ENCODE measurements at regions not wholly inside any gene's neighbourhood (a gene's known extent, or its start where the extent isn't known, plus 50 kb on each side); places are given as distances from the start of the nearest gene placed in this dataset.

DNA sequence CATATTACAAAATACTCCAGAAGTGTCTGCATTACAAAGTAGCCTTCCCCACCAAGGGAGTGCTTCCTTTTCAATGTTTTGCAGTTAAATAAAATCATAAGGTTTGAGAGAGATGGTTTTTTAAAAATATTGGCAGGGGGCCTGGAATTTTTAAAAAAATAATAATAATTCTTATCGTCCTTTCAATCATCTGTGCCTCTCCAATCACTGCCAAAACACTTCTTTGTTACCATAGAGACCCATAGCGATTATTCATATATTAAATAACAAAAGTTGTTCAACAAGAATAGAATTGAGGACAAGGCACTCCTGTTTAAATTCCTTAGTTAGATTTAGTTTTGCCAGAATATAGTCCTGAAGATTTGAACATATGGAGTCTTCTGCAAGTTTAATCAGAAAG lies 203.1 kb downstream of the FAT4 start:
- DNase-seq (ENCODE audit: low spot score) = no peak

DNA sequence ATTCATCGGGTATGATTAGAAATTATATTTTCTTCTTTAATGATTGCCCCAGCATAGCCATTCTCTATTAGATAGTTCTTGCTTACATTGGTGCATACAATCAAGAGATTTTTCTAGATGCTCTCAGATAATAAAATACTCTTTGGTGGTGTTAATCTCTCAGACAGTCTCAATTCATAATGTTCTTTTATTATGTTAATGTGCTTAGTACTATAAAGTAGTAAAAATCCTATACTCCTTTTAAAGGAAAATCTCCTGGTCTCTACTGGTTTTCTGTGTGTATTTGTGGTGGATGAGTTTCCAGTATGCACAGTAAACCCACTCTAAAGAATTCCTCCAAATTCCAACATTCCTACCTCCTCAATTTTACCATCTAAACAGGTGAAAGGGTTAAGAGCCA lies 203.5 kb downstream of the FAT4 start:
- no peak for DNase-seq (ENCODE audit: low spot score)

DNA sequence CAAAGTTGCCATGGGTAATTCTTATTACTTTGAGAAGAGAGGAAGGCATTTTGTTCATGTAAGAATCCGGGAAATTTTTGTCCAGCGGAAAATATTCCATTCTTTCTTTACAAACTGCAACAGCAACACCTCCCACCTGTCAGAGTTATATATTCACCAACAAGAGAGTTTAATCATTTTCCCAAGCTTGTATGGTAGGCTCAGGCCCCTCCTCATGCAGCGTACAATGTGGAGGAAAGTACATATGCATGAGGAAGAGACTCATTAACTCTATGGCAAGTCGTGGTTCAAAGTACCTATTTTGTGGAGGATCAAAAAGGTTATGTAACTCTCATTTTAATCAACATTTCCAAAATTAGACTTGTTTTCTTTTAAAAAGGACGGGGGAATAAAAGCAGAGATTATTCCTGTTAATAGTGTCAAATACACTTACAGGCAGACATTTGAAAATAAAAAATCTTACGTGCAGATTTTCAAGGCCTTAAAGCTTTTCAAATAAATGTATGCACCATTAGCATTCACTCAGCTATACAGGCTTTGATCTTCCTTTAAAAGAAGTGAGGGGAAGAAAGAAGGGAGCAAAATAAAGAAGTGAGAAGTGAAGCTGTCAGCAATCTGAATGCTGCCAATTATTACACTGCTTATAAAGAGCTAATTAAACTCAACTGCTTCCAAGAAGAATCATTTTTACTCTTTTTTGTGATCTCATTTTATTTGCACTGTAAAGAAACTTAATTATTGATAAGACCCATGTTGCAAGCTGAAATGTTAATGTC lies 204.8 kb downstream of the FAT4 start:
- no peak for DNase-seq (ENCODE audit: low spot score)

DNA sequence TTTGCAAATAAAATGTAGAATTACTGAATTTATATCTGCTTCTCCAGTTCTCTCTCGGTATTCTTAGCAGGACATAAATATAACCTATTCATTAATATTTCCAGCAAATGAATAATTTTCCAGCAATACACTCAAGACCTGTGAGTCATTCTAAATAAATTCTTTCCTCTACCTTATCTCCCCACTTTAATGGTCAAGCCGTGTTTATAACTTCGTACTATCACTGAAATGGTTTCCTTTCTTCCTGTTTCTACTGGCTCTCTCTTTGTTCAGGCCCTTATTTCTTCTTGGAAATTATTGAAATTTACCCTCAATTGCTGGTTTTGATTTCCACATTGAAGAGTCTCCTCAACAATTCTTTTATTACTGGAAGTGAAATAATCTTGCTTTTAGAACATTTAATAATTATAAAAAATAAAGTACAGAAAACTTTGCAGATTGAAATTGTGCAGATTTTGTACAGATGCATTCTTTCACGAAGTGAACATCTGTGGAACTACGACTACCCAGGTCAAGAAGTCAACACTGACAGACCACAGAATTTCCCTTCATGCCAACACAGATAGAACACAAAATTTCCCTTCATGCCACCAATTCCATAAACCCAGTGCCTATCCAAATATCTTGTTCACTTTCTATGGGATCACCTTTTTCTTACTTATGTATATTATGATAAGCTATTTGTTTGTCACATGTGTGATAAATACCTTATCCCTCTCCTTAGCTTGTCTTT lies 205.7 kb downstream of the FAT4 start:
- no peak for DNase-seq (ENCODE audit: low spot score)

DNA sequence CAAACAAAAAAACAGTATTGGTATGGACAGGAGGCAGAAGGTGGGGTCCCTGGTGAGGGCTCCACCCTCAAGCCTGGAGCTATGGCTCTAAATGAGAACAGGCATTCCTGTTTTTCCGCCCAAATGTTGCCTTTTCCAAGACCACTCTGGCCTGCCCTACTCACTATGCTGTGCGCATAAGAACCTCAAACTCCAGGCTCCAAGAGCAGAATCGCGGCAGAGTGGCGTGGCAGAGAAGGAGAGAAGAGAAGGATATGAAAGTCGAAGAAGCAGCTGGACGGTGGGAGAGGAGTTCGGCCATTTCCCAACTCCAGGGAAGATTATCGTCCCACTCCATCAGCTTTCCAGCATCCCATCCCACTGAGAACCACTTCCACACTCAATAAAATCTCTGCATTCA lies 207.8 kb downstream of the FAT4 start:
- DNase-seq (ENCODE audit: low spot score) = no peak

DNA sequence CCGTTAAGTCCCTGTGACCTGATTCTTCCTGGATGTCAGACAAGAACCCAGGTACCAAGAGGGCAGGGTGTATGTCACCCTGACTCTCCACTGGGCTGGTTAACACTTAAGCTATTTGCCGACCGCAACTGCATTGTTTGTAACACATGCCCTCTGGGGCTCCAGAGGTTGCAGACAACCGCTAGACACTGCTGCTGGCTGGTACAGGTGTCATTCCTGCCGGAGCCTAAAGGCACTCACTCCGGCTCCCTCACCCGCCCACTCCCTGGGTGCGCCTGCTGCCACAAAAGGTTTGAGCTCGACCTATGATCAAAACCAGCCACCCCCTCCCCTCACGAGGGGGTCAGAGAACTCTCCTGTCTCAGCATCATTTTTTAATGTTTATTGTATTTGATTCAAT lies 208.2 kb downstream of the FAT4 start:
- DNase-seq (ENCODE audit: low spot score) = no peak

DNA sequence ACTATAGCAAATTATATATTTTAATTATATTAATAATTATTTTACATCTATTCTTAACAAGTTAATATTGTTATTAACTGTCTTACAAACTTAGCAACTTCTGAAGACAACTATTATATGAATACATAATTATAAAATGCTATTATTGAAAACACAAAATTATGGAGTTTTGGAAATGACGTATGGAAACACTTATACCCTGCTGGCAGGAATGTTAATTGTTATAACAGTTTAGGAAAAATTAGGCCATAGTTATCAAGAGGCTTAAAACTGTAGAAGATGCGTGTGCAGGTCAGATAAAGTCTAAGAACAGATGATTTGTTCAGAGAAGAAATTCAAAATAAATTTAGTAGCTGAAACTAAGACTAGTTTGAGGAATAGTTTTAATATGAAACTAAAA lies 211.7 kb downstream of the FAT4 start:
- no peak for DNase-seq (ENCODE audit: low spot score)

DNA sequence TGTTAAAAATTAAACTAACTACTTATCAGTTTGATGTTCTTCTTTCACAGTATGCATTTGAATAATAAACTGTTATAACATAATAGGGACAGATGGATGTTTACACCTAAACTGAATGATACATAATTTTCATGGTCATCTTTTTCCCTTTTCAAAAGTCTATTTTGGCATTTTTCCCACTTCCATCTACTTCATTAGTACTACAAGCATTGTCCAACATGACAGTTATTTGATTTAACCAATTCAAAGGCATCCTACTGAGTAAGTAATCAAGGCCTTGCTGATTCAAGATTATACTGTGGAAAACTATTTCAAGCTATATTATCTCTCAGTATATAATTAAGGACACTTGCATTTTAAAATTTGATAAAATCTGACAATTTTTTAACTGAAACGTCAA lies 212.9 kb downstream of the FAT4 start:
- DNase-seq (ENCODE audit: low spot score) = no peak

DNA sequence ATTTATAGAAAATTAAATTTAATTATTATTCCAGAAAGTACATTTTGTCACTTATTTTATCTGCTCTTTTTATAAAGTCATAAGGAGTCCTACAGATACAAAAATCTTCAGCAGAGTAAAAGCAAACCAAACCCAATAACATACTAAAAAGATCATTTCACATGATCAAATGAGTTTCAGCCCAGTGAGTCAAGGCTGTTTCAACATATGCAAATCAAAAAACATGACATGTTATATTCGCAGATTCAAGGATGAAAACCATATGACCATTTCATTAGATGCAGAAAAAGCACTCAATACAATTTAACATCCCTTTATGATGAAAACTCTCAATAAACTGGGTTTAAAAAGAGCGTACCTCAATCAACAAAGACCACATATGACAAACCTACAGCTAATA lies 214.3 kb downstream of the FAT4 start:
- DNase-seq (ENCODE audit: low spot score) = no peak

DNA sequence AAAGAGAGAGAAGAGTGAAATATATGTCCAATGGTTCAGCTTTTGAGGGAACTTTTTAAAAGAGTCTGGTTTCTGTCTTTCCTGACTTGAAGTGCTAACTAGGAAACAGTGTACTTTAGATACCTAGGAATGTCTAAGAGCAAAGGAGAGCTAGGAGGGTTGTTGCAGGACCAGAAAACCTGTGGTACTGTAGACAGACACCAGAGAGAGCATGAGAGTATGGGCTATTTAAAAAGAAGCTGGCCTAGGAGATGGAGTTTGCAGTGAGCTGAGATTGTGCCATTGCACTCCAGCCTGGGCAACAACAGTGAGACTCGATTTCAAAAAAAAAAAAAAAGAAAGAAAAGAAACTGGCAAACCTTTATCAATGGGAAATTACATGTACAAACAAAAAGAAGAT lies 223.9 kb downstream of the FAT4 start:
- DNase-seq (ENCODE audit: low spot score) = no peak

DNA sequence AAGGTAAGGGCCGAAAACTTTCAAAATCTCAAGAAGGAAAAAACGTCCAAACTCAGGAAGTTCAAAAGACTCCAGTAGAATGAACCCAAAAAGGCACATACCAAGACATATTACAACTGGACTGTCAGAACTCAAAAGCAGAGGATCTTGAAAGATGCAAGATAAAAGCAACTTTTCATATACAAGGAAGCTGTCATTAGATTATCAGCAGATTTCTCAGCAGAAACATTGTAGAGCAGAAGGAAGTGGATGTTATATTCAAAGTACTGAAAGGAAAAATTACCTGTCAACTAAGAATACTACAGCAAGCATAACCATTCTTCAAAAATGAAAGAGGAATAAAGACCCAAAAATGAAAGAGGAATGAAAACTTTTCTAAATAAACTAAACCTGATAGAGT lies 224.9 kb downstream of the FAT4 start:
- DNase-seq (ENCODE audit: low spot score) = no peak

DNA sequence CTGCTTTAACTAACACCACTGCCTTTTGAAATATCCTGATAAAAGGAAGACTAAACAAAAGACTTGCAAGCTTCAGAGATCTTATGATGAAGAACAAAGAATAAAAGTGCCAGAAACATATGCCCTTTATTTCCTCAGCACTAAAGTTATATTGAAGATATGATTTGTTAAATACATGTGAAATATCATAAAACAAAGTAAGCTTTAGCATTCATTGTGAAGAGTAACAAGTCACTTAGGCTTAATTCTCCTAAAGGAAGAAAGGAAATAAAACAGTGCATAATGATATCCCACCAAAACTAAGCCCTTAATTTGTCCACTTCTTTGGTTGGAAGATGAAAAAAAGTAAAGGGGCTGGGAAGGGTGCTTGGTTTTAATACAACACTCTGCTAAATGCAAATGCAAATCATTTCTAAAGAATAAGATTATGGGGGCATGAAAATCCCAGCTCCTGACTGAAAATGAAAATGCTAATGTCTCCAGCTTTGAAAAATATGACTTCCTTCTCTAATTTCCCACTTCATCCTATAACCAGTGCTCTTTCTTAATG lies 227.2 kb downstream of the FAT4 start:
- DNase-seq (ENCODE audit: low spot score) = no peak

DNA sequence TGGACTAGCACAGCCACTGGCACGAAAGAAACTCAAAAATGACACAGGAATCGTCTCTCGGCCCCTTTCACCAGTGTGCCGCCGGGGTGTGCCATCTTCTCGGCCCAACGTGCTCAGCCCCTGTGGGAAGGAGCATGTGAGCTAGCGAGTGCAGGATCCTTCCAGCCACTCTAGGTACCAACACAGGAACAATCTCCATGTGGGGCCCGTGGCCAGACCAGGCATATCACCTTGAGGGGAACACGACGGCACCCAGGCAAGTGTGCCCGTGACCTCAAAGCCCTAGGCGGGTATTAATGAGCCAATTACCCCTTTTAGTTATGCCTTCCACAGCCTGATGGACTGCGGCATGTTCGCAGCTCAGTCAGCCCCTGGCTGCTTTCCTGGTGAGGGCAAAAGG lies 231.5 kb downstream of the FAT4 start:
- no peak for DNase-seq (ENCODE audit: low spot score)

DNA sequence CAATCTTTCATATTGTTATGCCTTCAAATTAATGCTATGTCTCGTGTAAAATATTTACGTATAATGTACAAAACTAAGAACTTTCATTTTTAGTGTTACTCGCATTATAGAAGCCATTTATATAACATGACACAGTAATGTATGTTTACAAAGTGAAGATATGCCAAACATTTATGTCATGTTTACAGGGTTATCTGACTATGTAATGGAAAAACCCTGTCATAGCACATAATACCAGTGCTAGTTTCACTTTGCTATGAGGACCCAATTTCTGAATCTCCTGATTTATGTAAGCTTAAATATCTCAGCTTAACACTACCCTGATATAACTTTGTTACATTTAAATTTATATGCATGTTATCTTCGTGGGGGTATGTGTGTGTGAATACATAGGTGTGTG lies 233.1 kb downstream of the FAT4 start:
- no peak for DNase-seq (ENCODE audit: low spot score)

DNA sequence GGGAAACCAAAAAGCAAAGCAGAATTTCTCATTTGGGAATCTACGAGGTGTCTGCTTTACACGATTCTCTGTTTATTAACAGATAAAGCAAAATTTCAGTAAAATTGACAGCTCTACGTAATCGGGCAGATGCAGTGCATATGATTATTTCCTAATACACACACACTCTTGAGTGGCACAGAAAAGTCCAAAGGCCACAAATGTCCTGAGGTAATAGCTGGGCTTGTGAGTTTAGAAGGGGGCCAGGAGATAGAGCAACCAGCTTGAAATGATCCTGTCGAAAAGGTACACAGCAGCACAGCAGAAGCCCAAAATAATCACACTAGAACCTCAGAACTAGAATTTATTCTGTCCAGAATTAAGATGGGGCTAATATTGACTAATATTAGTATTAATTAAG lies 236.0 kb downstream of the FAT4 start:
- no peak for DNase-seq (ENCODE audit: low spot score)

DNA sequence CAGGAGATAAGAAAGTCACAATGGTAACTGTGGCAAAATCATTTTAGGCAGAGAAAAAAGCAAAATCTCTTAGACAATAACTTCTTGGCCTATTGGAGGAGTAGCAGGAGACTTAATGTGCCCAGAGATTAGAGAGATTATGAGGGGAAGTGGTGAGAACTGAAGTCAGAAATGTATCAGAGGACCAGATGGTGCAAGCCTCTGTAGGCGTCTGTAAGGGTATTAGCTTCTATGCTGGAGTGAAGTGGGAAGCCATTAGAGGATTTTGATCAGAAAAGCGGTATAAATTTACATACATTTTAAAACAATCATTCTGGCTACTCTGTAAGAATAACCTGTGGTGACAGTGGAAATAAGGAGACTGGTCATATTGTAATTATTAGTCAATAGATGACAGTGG lies 236.7 kb downstream of the FAT4 start:
- DNase-seq (ENCODE audit: low spot score) = no peak

DNA sequence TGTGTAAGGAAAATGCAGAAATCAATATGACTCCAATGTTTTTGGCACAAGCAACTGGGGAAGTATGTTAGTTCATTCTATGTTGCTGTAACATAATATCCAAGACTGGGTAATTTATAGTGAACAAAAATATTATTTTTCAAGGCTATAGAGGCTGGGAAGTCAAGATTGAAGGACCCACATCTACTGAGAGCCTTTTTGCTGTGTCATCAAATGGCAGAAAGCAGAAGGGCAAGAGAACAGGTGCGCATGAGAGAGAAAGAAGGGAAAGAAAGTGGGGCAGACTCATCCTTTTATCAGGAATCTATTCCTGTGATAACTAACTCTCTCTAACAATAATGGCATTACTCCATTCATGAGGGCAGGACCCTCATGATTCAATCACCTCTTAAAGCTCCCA lies 237.2 kb downstream of the FAT4 start:
- no peak for DNase-seq (ENCODE audit: low spot score)

DNA sequence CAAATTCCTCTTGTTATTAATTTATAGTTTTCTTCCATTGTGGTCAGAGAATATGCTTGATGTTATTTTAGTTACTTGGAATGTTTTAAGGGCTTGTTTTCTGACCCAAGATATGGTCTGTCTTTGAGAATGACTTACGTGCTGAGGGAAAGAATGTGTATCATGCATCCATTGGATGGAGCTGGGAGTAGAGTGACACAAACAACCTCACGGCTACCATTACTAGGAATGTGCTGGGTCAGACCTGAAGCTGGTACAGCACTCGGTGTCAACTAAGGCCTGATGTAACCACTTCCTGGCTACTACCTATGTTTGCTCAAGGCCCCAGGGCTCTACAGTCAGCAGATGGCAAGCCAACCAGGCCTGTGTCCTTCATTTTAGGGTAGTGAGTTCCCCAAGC lies 257.8 kb downstream of the FAT4 start:
- no peak for DNase-seq (ENCODE audit: low spot score)

DNA sequence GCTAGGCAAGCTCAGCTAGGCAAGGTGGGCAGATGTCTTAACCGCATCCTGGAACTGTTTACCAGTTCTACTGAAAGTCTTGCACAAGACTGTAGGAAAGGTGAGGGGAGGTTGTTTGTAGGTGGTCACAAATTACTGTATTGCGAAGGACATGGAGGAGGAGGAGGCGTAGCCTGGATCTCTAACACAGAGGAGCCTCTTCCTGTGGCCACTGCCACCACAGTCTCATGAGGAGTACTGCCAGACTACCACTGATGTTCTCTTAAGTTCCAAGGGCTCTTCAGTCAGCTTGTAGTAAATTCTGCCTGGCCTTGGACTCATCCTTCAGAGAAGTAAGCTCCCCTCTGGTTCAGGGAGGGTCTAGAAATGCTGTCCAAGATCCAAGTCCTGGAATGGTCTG lies 258.6 kb downstream of the FAT4 start:
- DNase-seq (ENCODE audit: low spot score) = no peak

DNA sequence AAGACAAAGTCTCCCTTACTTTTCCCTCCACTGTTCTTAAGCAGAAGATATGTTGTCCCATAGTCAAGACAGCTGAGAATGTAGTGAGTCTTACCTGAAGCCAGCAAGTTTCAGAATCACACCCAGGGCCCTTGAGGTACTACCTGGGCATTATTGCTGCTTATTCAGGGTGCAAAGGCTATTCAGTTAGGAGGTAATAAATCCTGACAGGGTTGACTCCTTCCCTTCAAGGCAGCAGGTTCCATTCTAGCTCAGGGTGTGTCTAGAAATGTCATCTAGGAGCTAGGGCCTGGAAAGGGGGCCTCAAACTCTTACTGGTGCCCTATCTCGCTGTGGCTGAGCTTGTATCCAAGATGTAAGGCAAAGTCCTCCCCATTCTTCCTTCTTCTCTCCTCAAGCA lies 259.0 kb downstream of the FAT4 start:
- DNase-seq (ENCODE audit: low spot score) = no peak

DNA sequence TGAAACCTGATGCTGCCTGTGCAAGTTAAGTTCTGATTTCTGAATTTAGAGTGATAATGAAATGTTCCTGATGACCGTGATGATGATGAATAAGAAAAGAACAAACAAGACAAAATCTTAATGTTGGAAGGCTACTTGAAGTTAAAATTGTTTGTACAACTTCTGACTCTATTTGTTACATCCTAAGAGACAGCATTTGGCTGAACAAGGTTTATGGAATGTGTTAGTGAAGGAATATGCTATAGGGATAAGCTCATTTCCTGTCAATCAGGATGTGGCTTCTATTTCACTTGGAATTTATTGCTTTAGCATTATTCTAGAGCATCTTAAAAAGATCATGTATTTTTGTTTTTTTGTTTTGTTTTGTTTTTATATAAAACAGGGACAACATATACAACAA lies 267.5 kb downstream of the FAT4 start:
- DNase-seq (ENCODE audit: low spot score) = no peak

DNA sequence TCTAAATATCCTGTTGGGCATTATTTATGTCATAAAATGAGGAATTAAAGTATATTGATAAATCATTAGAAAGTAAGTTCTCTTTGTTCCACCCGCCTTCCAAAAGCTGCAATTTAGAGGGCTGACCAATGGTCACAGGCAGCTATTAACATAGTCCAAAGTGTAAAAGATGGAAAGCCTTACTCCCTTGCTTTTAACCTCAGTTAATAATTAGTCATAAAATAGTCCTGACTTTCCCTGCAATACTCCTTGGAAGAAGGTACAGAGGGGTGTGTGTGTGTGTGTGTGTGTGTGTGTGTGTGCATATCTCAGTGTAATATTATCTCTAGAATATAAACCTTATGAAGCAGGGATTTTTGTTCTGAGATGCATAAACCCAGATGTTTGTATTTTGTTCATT lies 275.4 kb downstream of the FAT4 start:
- no peak for DNase-seq (ENCODE audit: low spot score)

DNA sequence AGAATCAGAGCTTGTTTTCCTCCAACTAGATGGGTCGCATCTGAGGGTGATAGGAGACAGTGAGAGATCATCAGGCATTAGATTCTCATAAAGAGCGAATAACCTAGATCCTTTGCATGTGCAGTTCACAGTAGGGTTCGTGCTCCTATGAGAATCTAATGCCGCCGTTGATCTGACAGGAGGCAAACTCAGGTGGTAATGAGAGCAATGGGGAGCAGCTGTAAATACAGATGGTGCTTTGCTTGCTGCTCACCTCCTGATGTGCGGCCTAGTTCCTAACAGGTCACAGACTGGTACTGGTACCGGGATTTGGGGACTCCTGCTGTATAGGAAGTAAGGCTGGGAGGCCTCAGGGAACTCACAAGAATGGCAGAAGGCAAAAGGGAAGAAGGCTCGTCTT lies 276.5 kb downstream of the FAT4 start:
- DNase-seq (ENCODE audit: low spot score) = no peak

All from Ammon's horn (tissue), 1 donor.